Karpas-422 (cell line): ENCODE measurements at regions not wholly inside any gene's neighbourhood (a gene's known extent, or its start where the extent isn't known, plus 50 kb on each side); places are given as distances from the start of the nearest gene placed in this dataset.

Experiments
- DNase-seq: peaks from one replicate; pipeline ENCODE4 v3.0.0-alpha.2; 2015
- H2AFZ ChIP-seq: fragments of 200-600 bp; sonication (generic); 2 replicates; pipeline ENCODE4 v1.6.1; 2014; ENCODE audit warnings: antibody characterized with exemption, low read length, mixed read lengths
- H3K27ac ChIP-seq: fragments of 200-600 bp; sonication (generic); 2 replicates; pipeline ENCODE4 v1.5.1; 2014; ENCODE audit warnings: mild to moderate bottlenecking, low read length, moderate library complexity
- H3K27me3 ChIP-seq: fragments of 200-600 bp; sonication (generic); 2 replicates; pipeline ENCODE4 v1.6.1; 2014; ENCODE audit warnings: low read length, mixed read lengths
- H3K36me3 ChIP-seq: fragments of 200-600 bp; sonication (generic); 2 replicates; pipeline ENCODE4 v1.6.1; 2014; ENCODE audit warnings: low read length, mixed read lengths; ENCODE audit not compliant: insufficient read depth
- H3K4me1 ChIP-seq: fragments of 200-600 bp; sonication (generic); 2 replicates; pipeline ENCODE4 v1.6.1; 2014; ENCODE audit warnings: mild to moderate bottlenecking, low read length, mixed read lengths
- H3K4me2 ChIP-seq: fragments of 200-600 bp; sonication (generic); 2 replicates; pipeline ENCODE4 v1.6.1; 2014; ENCODE audit warnings: low read length, low read depth, mild to moderate bottlenecking; ENCODE audit not compliant: poor library complexity, severe bottlenecking
- H3K4me3 ChIP-seq: fragments of 200-600 bp; sonication (generic); 2 replicates; pipeline ENCODE4 v1.5.1; 2014; ENCODE audit warnings: mild to moderate bottlenecking, antibody characterized with exemption, low read length, mixed read lengths
- H3K79me2 ChIP-seq: fragments of 200-600 bp; sonication (generic); 2 replicates; pipeline ENCODE4 v1.6.1; 2014; ENCODE audit warnings: mild to moderate bottlenecking, low read length, mixed read lengths
- H3K9ac ChIP-seq: fragments of 200-600 bp; sonication (generic); 2 replicates; pipeline ENCODE4 v1.6.0; 2014; ENCODE audit warnings: low read length
- H3K9me2 ChIP-seq: fragments of 200-600 bp; sonication (generic), shearing (Covaris generic); replicated peaks from 2 replicates; pipeline ENCODE4 v1.6.0; 2014; ENCODE audit warnings: mild to moderate bottlenecking, low read length, moderate library complexity; ENCODE audit not compliant: insufficient read depth
- H3K9me3 ChIP-seq: fragments of 300-700, 200-600 bp; sonication (generic); 2 replicates; pipeline ENCODE4 v1.6.1; 2014; ENCODE audit warnings: low read length, mixed read lengths
- H4K20me1 ChIP-seq: fragments of 200-600 bp; sonication (generic); 2 replicates; pipeline ENCODE4 v1.6.1; 2014; ENCODE audit warnings: mild to moderate bottlenecking, antibody characterized with exemption, low read length, low read depth; ENCODE audit not compliant: insufficient read depth

DNA sequence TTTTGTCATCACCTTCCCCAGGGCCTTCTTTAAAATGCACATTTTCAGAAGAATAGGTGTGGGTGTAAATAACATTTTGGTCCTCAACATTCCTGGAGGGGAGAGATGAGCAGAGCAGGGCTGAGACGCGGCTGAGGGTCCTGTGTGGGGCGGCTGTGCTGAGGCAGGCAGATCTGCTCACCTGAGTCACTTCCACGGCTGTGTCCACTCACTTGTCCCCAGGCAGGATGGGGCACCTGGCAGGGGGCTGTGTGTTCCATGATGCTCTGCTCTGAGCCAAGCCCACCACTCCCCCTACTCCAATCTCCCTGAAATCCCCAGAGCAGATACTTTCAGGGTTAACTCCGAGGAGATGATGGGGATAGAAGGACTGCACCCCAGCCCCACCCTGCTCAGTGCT lies 93.8 kb downstream of the GLRX3 start:
- no peaks in the 10 kb centered on the region for H3K27me3 ChIP-seq
- H3K9ac ChIP-seq = no peak overlapping the region
- DNase-seq = no peak
- H4K20me1 ChIP-seq = no peaks in the 10 kb centered on the region; the same call in 1 of the 2 replicates
- H3K9me3 ChIP-seq = peaks cover 13% of the 10 kb centered on the region
- no peaks in the 10 kb centered on the region for H3K79me2 ChIP-seq
- H3K9me2 ChIP-seq = no peaks in the 10 kb centered on the region
- no peaks in the 10 kb centered on the region for H3K4me1 ChIP-seq
- H3K4me2 ChIP-seq = no peak overlapping the region
- H2AFZ ChIP-seq = no peak overlapping the region
- peaks cover 5% of the 10 kb centered on the region; the same call in 1 of the 2 replicates for H3K36me3 ChIP-seq
- H3K27ac ChIP-seq = no peak overlapping the region
- H3K4me3 ChIP-seq = no peak overlapping the region

- H3K4me3 ChIP-seq = no peak overlapping the region
- H3K27ac ChIP-seq = no peak overlapping the region
- no peaks in the 10 kb centered on the region for H3K4me1 ChIP-seq
- no peak overlapping the region for H3K4me2 ChIP-seq
- H3K9me2 ChIP-seq = no peaks in the 10 kb centered on the region
- DNase-seq = no peak
- H3K36me3 ChIP-seq = peaks cover 5% of the 10 kb centered on the region; the same call in 1 of the 2 replicates
- no peaks in the 10 kb centered on the region; the same call in 1 of the 2 replicates for H4K20me1 ChIP-seq
- H3K9ac ChIP-seq = no peak overlapping the region
- H2AFZ ChIP-seq = no peak overlapping the region
- H3K79me2 ChIP-seq = no peaks in the 10 kb centered on the region
- H3K9me3 ChIP-seq = peaks cover 13% of the 10 kb centered on the region
- no peaks in the 10 kb centered on the region for H3K27me3 ChIP-seq
Measured at GRCh38 chr10:130230611-130231010, 94.4 kb downstream of the GLRX3 start.

- Histone ChIP-seq H2AFZ (no peak overlapping the region), H3K27ac (no peak overlapping the region), H4K20me1 (no peaks in the 10 kb centered on the region; the same call in 1 of the 2 replicates), H3K79me2 (no peaks in the 10 kb centered on the region), H3K4me2 (no peak overlapping the region), H3K4me3 (no peak overlapping the region), H3K27me3 (no peaks in the 10 kb centered on the region), H3K9me3 (peaks cover 13% of the 10 kb centered on the region), H3K4me1 (no peaks in the 10 kb centered on the region), H3K9ac (no peak overlapping the region), H3K9me2 (no peaks in the 10 kb centered on the region), H3K36me3 (peaks cover 5% of the 10 kb centered on the region; the same call in 1 of the 2 replicates)
- no peak for DNase-seq
Measured at GRCh38 chr10:130231251-130231741, 95.1 kb downstream of the GLRX3 start.

DNA sequence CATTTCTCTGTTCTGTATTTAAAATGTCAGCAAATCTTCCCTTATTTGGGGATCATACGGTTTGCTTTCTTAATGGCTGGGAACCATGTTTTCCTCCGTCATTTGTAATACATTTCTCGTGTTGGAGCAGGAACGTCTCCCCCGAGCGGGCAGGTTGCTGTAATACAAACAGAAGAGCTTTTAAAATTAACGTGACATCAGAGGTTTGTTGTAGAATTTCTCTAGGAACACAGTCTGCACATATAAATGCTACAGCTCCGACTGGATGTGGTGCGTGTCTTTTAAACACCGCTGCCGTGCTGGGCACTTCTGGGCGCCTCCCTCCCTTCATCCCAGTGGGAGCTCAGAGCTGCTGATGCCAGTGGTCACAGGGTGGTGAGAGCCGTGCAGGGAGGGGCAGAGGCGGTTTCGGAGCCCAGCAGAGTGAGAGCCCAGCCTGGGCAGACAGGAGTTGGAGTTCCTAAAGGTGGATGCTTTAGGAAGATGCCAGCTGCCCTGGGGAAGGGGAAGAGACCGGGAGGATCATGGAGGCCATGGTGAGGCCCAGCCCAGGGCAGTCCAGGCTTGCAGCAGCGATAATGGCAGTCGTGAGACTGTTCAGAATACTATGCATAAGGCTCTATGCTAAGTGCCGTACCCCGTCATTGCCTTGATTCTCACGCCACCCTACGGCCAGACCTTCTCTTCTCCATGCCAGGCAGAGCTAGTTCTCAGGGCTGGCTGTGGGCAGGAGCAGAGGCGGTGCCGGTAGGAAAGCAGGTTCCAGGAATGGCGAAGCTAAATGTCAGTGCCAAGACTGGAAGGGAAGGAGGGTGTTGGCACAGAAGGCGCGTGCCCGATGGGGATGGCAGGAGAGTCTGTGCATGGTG lies 96.2 kb downstream of the GLRX3 start:
- Histone ChIP-seq H3K9me2 (no peaks in the 10 kb centered on the region), H3K4me1 (no peaks in the 10 kb centered on the region), H3K4me2 (no peak overlapping the region), H3K9me3 (peaks cover 10% of the 10 kb centered on the region), H3K27me3 (no peaks in the 10 kb centered on the region), H2AFZ (no peak overlapping the region), H3K27ac (no peak overlapping the region), H3K4me3 (no peak overlapping the region), H3K9ac (no peak overlapping the region), H3K36me3 (no peaks in the 10 kb centered on the region), H4K20me1 (no peaks in the 10 kb centered on the region; the same call in 1 of the 2 replicates), H3K79me2 (no peaks in the 10 kb centered on the region)
- no peak for DNase-seq

- DNase-seq = no peak
- H3K79me2 ChIP-seq = no peaks in the 10 kb centered on the region
- peaks cover 4% of the 10 kb centered on the region for H3K9me3 ChIP-seq
- no peaks in the 10 kb centered on the region for H3K4me1 ChIP-seq
- no peak overlapping the region for H3K4me3 ChIP-seq
- no peak overlapping the region for H3K9ac ChIP-seq
- no peak overlapping the region for H3K4me2 ChIP-seq
- H3K36me3 ChIP-seq = no peaks in the 10 kb centered on the region
- no peak overlapping the region for H3K27ac ChIP-seq
- no peaks in the 10 kb centered on the region; the same call in 1 of the 2 replicates for H3K27me3 ChIP-seq
- H3K9me2 ChIP-seq = no peaks in the 10 kb centered on the region
- H2AFZ ChIP-seq = no peak overlapping the region
- no peaks in the 10 kb centered on the region; the same call in 1 of the 2 replicates for H4K20me1 ChIP-seq
Measured at GRCh38 chr10:130233035-130233360, 96.8 kb downstream of the GLRX3 start.

GRCh38 chr10:130233426-130233825 lies 97.2 kb downstream of the GLRX3 start:
- DNase-seq = no peak
- H3K27me3 ChIP-seq = no peaks in the 10 kb centered on the region; the same call in 1 of the 2 replicates

GRCh38 chr10:130234171-130234965 lies 98.2 kb downstream of the GLRX3 start:
- H3K9me3 ChIP-seq = no peaks in the 10 kb centered on the region
- H3K9me2 ChIP-seq = no peaks in the 10 kb centered on the region
- no peak for DNase-seq
- H3K36me3 ChIP-seq = no peaks in the 10 kb centered on the region
- H3K79me2 ChIP-seq = no peaks in the 10 kb centered on the region
- H2AFZ ChIP-seq = no peak overlapping the region
- H3K27me3 ChIP-seq = no peaks in the 10 kb centered on the region; the same call in 1 of the 2 replicates
- no peak overlapping the region for H3K4me2 ChIP-seq
- H3K27ac ChIP-seq = no peak overlapping the region
- no peak overlapping the region for H3K9ac ChIP-seq
- H4K20me1 ChIP-seq = no peaks in the 10 kb centered on the region; the same call in 1 of the 2 replicates
- H3K4me3 ChIP-seq = no peak overlapping the region
- H3K4me1 ChIP-seq = no peaks in the 10 kb centered on the region

More at GRCh38 chr10:130233426-130233825, 97.2 kb downstream of the GLRX3 start:
- Histone ChIP-seq H3K9me2 (no peaks in the 10 kb centered on the region), H3K9ac (no peak overlapping the region), H3K4me3 (no peak overlapping the region), H3K4me1 (no peaks in the 10 kb centered on the region), H3K4me2 (no peak overlapping the region), H2AFZ (no peak overlapping the region), H3K79me2 (no peaks in the 10 kb centered on the region), H3K27ac (no peak overlapping the region), H4K20me1 (no peaks in the 10 kb centered on the region; the same call in 1 of the 2 replicates), H3K9me3 (no peaks in the 10 kb centered on the region), H3K36me3 (no peaks in the 10 kb centered on the region)

- no peaks in the 10 kb centered on the region for H3K36me3 ChIP-seq
- no peak overlapping the region for H3K27ac ChIP-seq
- no peak overlapping the region for H3K4me3 ChIP-seq
- DNase-seq = no peak
- H3K9me3 ChIP-seq = no peaks in the 10 kb centered on the region
- H3K79me2 ChIP-seq = no peaks in the 10 kb centered on the region
- H3K9ac ChIP-seq = no peak overlapping the region
- H3K27me3 ChIP-seq = peaks cover 3% of the 10 kb centered on the region; the same call in 1 of the 2 replicates
- no peaks in the 10 kb centered on the region for H3K9me2 ChIP-seq
- no peaks in the 10 kb centered on the region; the same call in 1 of the 2 replicates for H4K20me1 ChIP-seq
- no peaks in the 10 kb centered on the region for H3K4me1 ChIP-seq
- H3K4me2 ChIP-seq = no peak overlapping the region
- no peak overlapping the region for H2AFZ ChIP-seq
Measured at GRCh38 chr10:130236711-130237110, 100.5 kb downstream of the GLRX3 start.
